ENCODE measurements at regions not wholly inside any gene's neighbourhood (a gene's known extent, or its start where the extent isn't known, plus 50 kb on each side); places are given as distances from the start of the nearest gene placed in this dataset.

DNA sequence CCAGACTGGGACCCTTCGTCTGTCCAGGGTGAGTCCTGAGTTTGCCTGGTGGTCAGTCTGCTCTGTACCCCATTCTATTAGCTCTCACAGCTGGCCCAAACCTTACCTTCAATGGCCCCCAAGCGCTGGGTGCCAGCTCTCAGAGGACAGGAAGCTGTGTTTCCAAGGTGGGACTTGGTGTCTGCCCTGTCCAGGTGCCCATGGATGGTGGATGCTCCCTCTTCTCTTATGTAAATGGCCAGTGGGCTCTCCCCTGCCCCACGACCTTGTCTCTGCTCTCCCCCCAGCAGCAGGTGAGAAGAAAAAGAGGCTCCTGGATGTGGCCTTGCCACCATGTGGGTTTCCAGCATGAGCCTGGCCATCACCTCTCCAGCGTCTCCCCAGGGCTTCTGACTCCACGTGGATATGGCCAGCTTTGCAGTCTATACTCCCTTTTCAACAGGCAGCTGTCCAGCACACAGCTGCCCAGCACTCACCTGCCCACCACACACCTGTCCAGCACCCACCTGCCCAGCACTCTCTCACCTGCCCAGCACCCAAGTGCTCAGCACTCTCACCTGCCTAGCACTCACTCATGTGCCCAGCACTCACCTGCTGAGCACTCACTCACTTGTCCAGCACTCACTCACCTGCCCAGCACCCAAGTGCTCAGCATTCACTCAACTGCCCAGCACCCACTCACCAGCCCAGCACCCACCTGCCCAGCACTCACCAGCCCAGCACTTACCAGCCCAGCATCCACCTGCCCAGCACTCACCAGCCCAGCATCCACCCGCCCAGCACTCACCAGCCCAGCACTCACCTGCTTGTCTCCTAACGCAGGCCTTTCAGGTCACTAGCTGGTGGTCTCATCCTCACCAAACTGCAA, 136.2 kb upstream of the IRX2 start:
- ATAC-seq (no peak), DNase-seq (no peak)
- Histone ChIP-seq H3K27ac (no peak overlapping the region), H3K4me3 (no peak overlapping the region), H3K9me3 (no peaks in the 10 kb centered on the region), H3K4me1 (no peaks in the 10 kb centered on the region), H3K36me3 (no peaks in the 10 kb centered on the region), H3K27me3 (no peaks in the 10 kb centered on the region)
- in situ Hi-C loops (cut with MboI; ENCODE audit: low sequenced_read_pairs in 4 of 4): no loop called here
- intact Hi-C loops (cut with DNase I; ENCODE audit: low total_unique reads): no loop called here
- TF ChIP-seq, protein P1, sequence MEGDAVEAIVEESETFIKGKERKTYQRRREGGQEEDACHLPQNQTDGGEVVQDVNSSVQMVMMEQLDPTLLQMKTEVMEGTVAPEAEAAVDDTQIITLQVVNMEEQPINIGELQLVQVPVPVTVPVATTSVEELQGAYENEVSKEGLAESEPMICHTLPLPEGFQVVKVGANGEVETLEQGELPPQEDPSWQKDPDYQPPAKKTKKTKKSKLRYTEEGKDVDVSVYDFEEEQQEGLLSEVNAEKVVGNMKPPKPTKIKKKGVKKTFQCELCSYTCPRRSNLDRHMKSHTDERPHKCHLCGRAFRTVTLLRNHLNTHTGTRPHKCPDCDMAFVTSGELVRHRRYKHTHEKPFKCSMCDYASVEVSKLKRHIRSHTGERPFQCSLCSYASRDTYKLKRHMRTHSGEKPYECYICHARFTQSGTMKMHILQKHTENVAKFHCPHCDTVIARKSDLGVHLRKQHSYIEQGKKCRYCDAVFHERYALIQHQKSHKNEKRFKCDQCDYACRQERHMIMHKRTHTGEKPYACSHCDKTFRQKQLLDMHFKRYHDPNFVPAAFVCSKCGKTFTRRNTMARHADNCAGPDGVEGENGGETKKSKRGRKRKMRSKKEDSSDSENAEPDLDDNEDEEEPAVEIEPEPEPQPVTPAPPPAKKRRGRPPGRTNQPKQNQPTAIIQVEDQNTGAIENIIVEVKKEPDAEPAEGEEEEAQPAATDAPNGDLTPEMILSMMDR (IDR thresholded peaks at IDR 0.05 in 4 of 5, conservative IDR thresholded peaks at IDR 0.05 in 1 of 5): no peak
- no peak for TF ChIP-seq POLR2A (IDR thresholded peaks at IDR 0.05)

DNA sequence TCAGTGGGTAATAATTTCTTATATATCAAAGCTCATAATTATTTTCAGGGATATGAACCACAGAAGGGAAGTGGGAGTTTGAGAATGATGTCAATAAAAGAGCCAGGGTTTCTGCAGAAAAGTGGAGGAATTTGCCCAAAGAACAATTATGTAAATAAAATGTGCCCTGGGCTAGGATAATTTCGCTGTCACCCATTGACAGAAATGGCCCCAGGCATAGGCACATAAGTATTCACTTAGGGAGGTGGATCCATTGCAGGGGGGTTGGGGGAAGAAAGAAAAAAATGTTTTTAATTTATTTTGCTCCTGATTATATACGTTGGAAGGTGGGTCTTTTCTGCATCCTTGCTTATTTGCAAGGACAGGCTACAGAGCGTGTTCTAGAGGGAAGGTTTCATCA, 135.1 kb upstream of the IRX2 start:
- Histone ChIP-seq H3K27me3 (no peaks in the 10 kb centered on the region), H3K4me1 (no peaks in the 10 kb centered on the region), H3K9me3 (no peaks in the 10 kb centered on the region), H3K4me3 (no peak overlapping the region), H3K36me3 (no peaks in the 10 kb centered on the region), H3K27ac (no peak overlapping the region)
- no peak for ATAC-seq
- no peak for DNase-seq
- no peak for TF ChIP-seq POLR2A (IDR thresholded peaks at IDR 0.05)
- TF ChIP-seq, protein P1 (IDR thresholded peaks at IDR 0.05 in 4 of 5, conservative IDR thresholded peaks at IDR 0.05 in 1 of 5): no peak
- intact Hi-C loops (cut with DNase I; ENCODE audit: low total_unique reads): no loop called here
- in situ Hi-C loops (cut with MboI; ENCODE audit: low sequenced_read_pairs in 4 of 4): no loop called here

GRCh38 chr5:2883771-2884170, 132.3 kb upstream of the IRX2 start:
- Histone ChIP-seq H3K9me3 (no peaks in the 10 kb centered on the region), H3K27me3 (no peaks in the 10 kb centered on the region), H3K27ac (no peak overlapping the region), H3K36me3 (no peaks in the 10 kb centered on the region), H3K4me1 (no peaks in the 10 kb centered on the region), H3K4me3 (no peak overlapping the region)
- TF ChIP-seq, protein P1 (IDR thresholded peaks at IDR 0.05 in 4 of 5, conservative IDR thresholded peaks at IDR 0.05 in 1 of 5): no peak
- TF ChIP-seq POLR2A (IDR thresholded peaks at IDR 0.05): no peak
- DNase-seq (no peak), ATAC-seq (no peak)
- intact Hi-C loops (cut with DNase I; ENCODE audit: low total_unique reads) (no loop called here), in situ Hi-C loops (cut with MboI; ENCODE audit: low sequenced_read_pairs in 4 of 4) (no loop called here)

DNA sequence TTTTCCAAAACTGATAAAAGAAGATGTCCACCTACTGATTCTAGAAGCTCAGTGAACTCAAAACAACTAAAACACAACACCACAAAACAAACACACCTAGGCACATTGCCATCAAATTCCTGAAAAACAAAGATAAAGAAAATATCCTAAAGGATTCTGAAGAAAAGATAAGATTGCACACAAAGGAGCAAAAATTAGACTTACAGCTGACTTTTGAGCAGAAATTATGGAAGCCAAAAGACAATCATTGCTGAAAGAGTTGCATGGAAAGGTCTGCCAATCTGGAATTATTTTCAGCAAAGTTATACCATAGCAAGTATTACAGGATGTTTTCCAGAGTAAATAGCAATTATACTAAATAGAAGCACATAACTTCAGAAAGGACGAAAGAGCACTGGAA, 128.2 kb upstream of the IRX2 start:
- Histone ChIP-seq H3K4me3 (no peak overlapping the region), H3K36me3 (no peaks in the 10 kb centered on the region), H3K27me3 (no peaks in the 10 kb centered on the region), H3K9me3 (no peaks in the 10 kb centered on the region), H3K27ac (no peak overlapping the region), H3K4me1 (no peaks in the 10 kb centered on the region)
- in situ Hi-C loops (cut with MboI; ENCODE audit: low sequenced_read_pairs in 4 of 4) (no loop called here), intact Hi-C loops (cut with DNase I; ENCODE audit: low total_unique reads) (no loop called here)
- TF ChIP-seq POLR2A (IDR thresholded peaks at IDR 0.05): no peak
- TF ChIP-seq, protein P1 (IDR thresholded peaks at IDR 0.05 in 4 of 5, conservative IDR thresholded peaks at IDR 0.05 in 1 of 5): no peak
- ATAC-seq (no peak), DNase-seq (no peak)
